Left ventricle myocardium inferior (tissue), 1 donor: ENCODE measurements at regions not wholly inside any gene's neighbourhood (a gene's known extent, or its start where the extent isn't known, plus 50 kb on each side); places are given as distances from the start of the nearest gene placed in this dataset.
"Not testable (repeated sequence)": the region's sequence is repeated elsewhere in the genome, so short reads cannot be mapped to it uniquely, and the experiment has no call there.

Experiments
- DNase-seq: peaks from one replicate; pipeline ENCODE4 v3.0.0-alpha.2; 2020
- H3K27ac ChIP-seq: fragments of 200-600 bp; replicated peaks from 2 replicates; pipeline ENCODE4 v1.8.0; 2021
- H3K27me3 ChIP-seq: fragments of 200-600 bp; 2 replicates; pipeline ENCODE4 v1.8.0; 2021; ENCODE audit warnings: low read depth
- H3K36me3 ChIP-seq: fragments of 200-600 bp; 2 replicates; pipeline ENCODE4 v1.8.0; 2021
- H3K4me1 ChIP-seq: fragments of 200-600 bp; 2 replicates; pipeline ENCODE4 v1.8.0; 2021
- H3K4me3 ChIP-seq: fragments of 200-600 bp; 2 replicates; pipeline ENCODE4 v1.8.0; 2021; ENCODE audit warnings: mild to moderate bottlenecking, moderate library complexity
- H3K9me3 ChIP-seq: fragments of 200-600 bp; replicated peaks from 2 replicates; pipeline ENCODE4 v1.8.0; 2021
- intact Hi-C: fragments of 100-400 bp; cut with micrococcal nuclease; formaldehyde crosslinking; loops from one replicate; pipeline ENCODE4 v1.11.0; 2022
- TF ChIP-seq, protein P1 (sequence below): fragments of 200-600 bp; IDR thresholded peaks from 2 replicates; pipeline ENCODE4 v1.8.0; 2021; ENCODE audit warnings: antibody characterized with exemption, mild to moderate bottlenecking, borderline replicate concordance
- donor health status: DM: no; HTN: yes; CAD: no; lungs with severe emphysema.

DNA sequence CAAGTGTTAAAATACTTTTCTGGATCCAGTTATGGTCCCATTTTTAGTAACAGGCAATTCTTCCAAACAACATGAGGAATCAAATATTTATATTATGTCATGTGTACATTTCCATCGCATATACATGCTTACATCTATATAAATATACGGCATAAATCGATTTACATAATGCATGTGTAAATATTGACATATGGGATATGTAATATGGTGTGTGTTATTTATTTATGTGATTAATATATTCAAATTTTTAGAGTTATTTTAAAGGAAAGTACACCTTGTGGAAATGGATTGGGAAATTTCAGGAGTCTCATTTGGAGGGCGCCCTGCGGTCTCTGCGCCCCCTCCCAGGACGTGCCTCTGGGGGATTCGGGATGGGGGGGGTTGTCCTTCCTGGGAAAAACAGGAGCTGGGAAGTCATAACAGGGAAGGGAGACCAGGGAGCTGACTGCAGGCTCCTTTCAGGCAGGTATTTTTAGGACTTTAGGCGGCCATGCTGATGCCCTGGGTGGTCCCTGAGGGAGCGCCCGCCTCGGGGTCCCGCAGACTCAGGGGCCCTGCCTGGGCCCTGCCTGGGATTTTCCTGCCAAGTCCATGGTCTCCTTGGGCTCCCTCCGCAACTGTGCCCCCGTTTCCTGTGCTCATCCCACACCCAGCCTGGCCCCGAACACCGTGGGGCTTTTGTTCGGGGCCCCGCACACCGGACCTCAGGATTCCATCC is 82.7 kb upstream of the SFSWAP start:
- peaks cover 68% of the 10 kb centered on the region for H3K27me3 ChIP-seq
- no peak overlapping the region for H3K27ac ChIP-seq
- no peak overlapping the region for H3K4me3 ChIP-seq
- TF ChIP-seq, protein P1, sequence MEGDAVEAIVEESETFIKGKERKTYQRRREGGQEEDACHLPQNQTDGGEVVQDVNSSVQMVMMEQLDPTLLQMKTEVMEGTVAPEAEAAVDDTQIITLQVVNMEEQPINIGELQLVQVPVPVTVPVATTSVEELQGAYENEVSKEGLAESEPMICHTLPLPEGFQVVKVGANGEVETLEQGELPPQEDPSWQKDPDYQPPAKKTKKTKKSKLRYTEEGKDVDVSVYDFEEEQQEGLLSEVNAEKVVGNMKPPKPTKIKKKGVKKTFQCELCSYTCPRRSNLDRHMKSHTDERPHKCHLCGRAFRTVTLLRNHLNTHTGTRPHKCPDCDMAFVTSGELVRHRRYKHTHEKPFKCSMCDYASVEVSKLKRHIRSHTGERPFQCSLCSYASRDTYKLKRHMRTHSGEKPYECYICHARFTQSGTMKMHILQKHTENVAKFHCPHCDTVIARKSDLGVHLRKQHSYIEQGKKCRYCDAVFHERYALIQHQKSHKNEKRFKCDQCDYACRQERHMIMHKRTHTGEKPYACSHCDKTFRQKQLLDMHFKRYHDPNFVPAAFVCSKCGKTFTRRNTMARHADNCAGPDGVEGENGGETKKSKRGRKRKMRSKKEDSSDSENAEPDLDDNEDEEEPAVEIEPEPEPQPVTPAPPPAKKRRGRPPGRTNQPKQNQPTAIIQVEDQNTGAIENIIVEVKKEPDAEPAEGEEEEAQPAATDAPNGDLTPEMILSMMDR: no peak
- H3K4me1 ChIP-seq: peaks cover 14% of the 10 kb centered on the region
- H3K9me3 ChIP-seq: no peaks in the 10 kb centered on the region
- intact Hi-C loops: no loop called here
- no peak for DNase-seq
- no peaks in the 10 kb centered on the region for H3K36me3 ChIP-seq

DNA sequence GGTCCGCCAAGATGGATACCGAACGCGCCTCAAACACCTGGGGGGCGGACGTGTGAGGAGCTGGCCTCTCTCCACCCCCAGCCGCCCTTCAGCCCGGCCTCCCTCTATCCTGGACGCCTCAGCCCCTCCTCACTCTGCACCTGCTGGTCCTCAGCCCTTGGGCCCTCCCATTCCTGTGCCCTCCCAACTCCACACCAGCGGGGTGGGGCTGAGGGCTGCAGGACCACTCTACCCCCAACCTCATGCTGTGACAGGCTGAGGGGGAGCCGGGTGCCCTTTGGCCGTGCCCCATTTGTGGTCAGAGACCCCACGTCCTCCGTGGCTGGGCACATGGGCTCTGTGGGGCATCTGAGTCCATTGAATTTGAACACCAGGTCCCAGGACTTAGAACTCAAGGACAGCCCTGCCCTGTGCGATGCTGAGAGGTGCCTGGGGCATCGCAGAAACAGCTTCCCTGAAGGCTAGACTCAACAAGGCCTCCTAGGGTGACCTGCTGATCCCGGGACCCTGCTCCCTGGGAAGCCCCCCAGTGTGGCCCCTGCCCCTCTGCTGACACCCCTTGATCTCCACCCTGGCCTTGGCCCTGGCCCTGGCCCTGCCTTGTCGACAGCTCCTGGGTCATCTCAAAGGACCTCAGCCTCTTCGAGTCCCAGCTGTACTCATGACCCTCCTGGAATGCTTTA is 82.0 kb upstream of the SFSWAP start:
- Histone ChIP-seq H3K27me3 (peaks cover 67% of the 10 kb centered on the region), H3K9me3 (no peaks in the 10 kb centered on the region), H3K4me3 (no peak overlapping the region), H3K27ac (no peak overlapping the region), H3K4me1 (peaks cover 14% of the 10 kb centered on the region), H3K36me3 (no peaks in the 10 kb centered on the region)
- DNase-seq: no peak
- intact Hi-C loops: no loop called here
- TF ChIP-seq, protein P1: no peak

DNA sequence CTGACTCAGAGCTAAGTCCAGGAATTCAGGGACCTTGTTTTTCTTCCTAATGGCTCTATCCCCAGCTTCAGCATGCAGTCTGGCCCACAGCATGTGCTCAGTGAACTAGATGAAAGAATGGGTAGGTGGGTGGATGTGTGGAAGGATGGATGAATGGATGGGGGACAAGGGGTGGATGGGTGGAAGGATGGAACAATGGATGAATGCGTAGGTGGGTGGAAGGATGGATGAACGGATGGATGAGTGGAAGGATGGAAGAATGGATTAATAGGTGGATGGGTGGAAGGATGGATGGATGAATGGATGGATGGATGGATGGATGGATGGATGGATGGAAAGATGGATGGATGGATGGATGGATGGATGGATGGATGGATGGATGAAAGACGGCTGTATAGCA is 79.7 kb upstream of the SFSWAP start:
- Histone ChIP-seq H3K27me3 (peaks cover 69% of the 10 kb centered on the region), H3K9me3 (no peaks in the 10 kb centered on the region), H3K4me3 (no peak overlapping the region), H3K36me3 (no peaks in the 10 kb centered on the region), H3K4me1 (no peaks in the 10 kb centered on the region), H3K27ac (no peak overlapping the region)
- no peak for DNase-seq
- intact Hi-C loops: no loop called here
- TF ChIP-seq, protein P1: no peak

DNA sequence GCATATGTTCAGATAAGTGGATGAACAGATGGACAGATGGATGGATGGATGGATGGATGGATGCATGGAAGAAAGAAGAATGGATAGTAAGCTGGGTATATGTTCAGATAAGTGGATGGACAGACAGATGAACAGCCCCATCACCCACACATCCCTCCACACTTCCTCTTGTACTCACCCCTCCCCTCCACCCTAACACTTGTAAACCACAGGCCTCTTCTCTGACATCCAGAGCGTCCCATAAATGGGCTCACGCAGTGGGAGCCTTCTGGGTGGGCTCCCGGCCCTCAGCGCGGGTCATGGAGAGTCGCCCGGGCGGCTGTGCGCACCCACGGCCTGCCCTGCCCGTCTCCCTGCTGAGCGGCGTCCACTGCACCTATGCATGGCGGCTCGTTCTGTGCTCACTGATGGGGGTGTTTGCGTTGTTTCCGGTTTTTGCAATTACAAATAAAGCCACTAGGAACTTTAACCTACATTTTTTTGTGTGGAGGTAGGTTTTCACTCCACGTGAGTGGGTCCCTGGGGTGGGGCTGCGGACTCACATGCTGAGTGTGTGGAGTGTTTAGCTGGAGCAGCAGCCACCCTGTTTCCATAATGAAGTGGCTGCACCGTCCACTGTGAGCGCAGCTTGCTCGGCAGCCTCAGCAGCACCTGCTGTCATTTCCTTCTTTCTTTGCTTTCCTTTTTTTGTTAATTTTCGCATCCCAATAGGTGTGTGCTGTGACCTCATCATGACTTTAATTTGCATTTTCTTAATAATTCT is 78.8 kb upstream of the SFSWAP start:
- H3K4me3 ChIP-seq, H3K4me1 ChIP-seq, DNase-seq, intact Hi-C loops, H3K27ac ChIP-seq, H3K36me3 ChIP-seq, H3K9me3 ChIP-seq: not testable (repeated sequence)
- peaks cover 76% of the 10 kb centered on the region for H3K27me3 ChIP-seq

DNA sequence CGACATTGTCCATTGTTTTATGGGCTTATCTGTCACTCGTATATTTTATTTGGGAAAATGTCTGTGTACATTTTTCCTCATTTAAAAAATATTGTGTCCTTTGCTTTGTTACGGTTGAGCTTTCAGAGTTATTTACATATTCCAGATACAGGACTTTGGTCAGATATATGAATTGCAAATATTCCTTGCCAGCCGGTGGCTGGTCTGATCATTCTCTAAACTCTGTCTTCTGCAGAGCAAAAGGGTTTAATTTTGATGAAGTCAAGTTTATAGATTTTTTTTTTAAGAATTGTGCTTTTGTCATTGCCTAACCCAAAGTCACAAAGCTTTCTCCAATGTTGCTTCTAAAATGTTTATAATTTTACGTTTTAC is 78.3 kb upstream of the SFSWAP start:
- H3K4me3 ChIP-seq, H3K36me3 ChIP-seq, H3K27ac ChIP-seq, H3K4me1 ChIP-seq, H3K9me3 ChIP-seq, DNase-seq, intact Hi-C loops: not testable (repeated sequence)
- peaks cover 80% of the 10 kb centered on the region for H3K27me3 ChIP-seq

DNA sequence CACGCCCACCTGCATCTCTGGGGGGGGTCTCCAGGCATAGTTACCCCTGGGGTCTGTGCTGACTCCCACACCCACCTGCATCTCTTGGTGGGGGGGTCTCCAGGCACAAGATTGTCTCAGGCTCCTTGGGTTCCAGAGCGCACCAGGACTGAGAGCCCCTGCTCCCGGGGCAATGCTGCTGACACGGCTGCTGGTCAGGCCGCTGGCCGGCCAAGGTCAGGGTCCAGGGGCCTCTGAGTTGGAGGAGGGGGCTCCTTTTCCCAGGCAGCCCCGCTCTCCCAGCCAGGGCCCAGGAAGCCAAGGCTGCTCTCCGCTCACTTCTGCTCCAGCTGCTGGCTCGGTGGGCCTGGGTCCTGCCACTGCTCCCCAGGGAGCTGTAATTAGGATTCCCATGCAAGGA is 77.3 kb upstream of the SFSWAP start:
- H3K36me3 ChIP-seq, intact Hi-C loops, H3K27ac ChIP-seq, DNase-seq, H3K9me3 ChIP-seq, H3K4me3 ChIP-seq, H3K4me1 ChIP-seq: not testable (repeated sequence)
- H3K27me3 ChIP-seq: peaks cover 76% of the 10 kb centered on the region

DNA sequence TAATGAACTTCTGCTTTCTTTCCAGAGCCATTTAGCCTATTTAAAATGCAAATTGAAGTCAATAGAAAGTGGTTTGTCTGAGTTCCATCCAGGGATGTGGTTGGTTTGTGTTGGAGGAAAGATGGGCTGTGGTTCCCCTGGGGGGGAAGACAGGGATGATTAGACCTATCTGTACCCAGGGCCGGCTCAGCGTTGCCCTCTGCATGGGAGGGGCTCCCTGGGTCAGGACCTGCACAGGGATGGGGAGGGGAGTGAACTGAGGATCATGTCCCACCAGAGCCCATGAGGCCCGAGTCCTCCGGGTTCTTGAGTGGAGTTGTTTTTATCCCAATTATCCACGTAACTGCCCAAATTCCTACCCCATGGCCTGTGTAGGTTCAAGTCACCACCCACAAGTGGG is 76.9 kb upstream of the SFSWAP start:
- no peaks in the 10 kb centered on the region for H3K9me3 ChIP-seq
- no peak overlapping the region for H3K27ac ChIP-seq
- TF ChIP-seq, protein P1: no peak
- no peak for DNase-seq
- H3K4me3 ChIP-seq: no peak overlapping the region
- intact Hi-C loops: no loop called here
- no peaks in the 10 kb centered on the region for H3K4me1 ChIP-seq
- H3K27me3 ChIP-seq: peaks cover 76% of the 10 kb centered on the region
- H3K36me3 ChIP-seq: no peaks in the 10 kb centered on the region

DNA sequence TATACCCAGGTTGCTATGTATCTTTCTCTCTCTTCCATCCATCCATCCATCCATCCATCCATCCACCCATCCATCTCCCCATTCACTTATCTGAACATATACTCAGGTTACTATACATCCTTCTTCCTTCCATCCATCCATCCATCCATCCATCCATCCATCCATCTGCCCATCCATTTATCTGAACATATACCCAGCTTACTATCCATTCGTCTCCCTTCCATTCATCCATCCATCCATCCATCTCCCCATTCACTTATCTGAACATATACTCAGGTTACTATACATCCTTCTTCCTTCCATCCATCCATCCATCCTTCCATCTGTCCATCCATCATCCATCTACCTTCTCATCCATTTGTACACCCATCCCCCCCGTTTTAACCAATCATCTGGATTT is 75.9 kb upstream of the SFSWAP start:
- H3K9me3 ChIP-seq, DNase-seq, H3K36me3 ChIP-seq, intact Hi-C loops, H3K4me1 ChIP-seq, H3K4me3 ChIP-seq, H3K27ac ChIP-seq: not testable (repeated sequence)
- peaks cover 76% of the 10 kb centered on the region for H3K27me3 ChIP-seq
